Stimulated activated CD4-positive, alpha-beta T cell treated with anti-CD3 and anti-CD28 coated beads, Interleukin-4, amount 100 ng/mL, for 48 hours (primary cell): ENCODE measurements at regions not wholly inside any gene's neighbourhood (a gene's known extent, or its start where the extent isn't known, plus 50 kb on each side); places are given as distances from the start of the nearest gene placed in this dataset.

Experiments
- DNase-seq, 2 donors: peaks; one replicate each; pipeline ENCODE4 v3.0.0-alpha.2; 2020; ENCODE audit warnings: low read depth in 2 of 2

- no peak for DNase-seq
Measured at GRCh38 chr18:78836838-78837237, 142.8 kb upstream of the SALL3 start.

GRCh38 chr18:78837754-78838153 is 141.9 kb upstream of the SALL3 start:
- no peak for DNase-seq

DNA sequence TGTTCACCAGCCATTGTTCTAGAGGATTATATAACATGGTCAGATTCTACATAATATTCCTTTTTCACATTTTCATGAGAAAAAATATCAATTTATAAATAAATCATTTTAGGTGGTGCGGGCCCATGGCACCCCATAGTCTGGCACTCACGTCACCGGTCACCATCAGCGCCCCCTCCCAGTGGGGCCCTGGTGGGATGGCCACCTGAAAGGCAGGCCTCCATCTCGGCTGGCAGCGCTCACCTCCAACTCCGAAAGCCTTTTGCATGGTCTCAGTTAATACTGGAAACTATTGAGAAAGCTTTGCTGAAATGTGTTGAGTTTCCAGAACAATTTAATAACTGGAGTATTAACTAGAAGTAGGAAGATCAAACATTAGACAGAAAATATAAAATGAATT is 141.4 kb upstream of the SALL3 start:
- no peak for DNase-seq

DNA sequence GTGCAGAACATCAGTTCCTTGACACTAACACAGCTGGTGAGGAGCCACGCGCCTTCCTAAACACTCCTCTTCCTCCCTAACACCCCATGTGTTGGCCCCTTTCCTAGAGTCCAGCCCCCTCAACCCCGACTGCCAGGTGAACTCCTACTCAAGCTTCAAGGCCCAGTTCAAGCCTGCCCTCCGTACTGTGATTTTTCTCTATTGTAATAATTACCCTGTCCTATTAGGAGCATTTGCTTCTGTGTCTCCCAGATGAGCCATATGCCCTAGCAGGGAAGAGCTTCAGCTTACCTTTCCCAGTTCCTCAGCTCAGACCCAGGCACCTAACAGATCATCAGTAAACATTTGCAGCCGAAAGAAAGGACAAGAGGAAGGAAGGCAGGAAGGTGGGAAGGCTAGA is 130.6 kb upstream of the SALL3 start:
- no peak for DNase-seq

DNA sequence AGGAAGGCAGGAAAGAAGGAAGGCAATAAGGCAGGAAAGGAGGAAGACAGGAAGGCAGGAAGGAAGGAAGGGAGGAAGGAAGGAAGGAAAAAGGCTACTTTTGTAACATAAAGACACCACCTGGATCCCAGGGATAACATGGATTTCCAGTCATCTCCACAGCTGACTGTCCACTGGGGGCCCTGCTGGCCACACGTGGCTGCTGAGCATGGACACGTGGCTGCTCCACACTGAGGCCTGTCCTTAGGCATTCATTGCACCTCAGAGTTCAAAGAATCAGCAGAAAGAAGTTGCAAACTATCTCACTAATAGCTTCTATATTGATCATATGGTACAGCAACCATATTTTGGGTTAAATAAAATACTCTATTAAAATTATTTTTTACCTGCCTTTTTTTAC is 130.2 kb upstream of the SALL3 start:
- DNase-seq = no peak

GRCh38 chr18:78853341-78853740 is 126.3 kb upstream of the SALL3 start:
- no peak for DNase-seq

GRCh38 chr18:78855188-78855587 is 124.4 kb upstream of the SALL3 start:
- no peak for DNase-seq

DNA sequence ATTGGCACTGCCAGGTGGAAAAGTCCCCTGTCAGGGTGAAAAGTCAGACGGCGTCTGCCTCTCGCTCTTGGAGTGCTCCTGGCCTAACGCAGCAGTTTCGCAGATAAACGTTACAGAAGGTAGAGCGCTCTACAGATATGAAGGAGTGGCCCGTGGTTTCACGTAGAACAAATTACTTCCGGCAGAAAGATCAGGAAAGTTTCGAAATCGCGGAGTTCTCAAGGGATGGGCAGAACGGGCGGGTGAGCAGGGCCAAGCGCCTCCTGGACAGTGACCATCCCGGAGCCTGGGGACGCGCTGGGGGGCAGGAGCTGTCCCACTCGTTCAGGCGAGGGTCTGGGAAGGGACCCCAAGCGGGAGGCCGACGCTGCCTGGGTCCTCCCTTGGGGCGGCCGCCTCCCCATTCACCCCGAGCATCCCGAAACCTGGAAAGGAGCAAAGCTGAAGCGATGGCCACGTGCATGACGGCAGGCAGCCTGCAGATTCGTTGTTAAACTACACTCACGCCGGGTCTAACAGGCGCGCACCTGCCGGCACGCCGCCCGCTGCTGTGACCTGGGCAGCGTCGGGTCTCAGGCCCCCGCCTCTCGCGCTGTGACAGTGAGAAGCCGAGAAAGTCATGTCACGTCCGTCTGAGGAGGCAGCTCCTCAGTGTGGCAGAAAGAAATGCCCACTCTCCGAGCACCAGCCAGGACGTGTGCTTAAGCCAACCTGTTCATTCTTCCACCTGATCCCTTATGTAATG is 122.9 kb upstream of the SALL3 start:
- no peak for DNase-seq

GRCh38 chr18:78857314-78858150 is 122.1 kb upstream of the SALL3 start:
- no peak for DNase-seq

DNA sequence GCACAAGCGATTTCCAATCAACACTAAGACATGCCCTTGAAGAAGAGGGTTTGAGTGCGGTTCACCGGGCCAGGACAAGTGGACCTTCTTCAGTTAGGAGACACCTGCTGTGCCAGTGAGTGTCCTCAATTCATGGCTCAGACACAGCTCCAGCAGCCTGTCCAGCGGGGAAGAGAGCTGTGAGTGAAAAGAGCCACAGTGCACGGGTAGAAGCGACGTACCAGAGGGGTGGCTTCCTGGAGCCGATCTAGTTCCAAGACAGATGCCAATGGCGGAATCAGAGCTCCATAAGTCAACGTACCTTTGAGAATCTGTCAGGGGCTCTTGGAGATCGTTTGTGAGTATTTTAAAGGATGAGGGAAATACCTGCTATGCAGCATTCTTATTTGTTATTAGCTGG is 119.9 kb upstream of the SALL3 start:
- no peak for DNase-seq

- DNase-seq = no peak
Measured at GRCh38 chr18:78860117-78860516, 119.5 kb upstream of the SALL3 start.

GRCh38 chr18:78861116-78861515 is 118.5 kb upstream of the SALL3 start:
- no peak for DNase-seq

DNA sequence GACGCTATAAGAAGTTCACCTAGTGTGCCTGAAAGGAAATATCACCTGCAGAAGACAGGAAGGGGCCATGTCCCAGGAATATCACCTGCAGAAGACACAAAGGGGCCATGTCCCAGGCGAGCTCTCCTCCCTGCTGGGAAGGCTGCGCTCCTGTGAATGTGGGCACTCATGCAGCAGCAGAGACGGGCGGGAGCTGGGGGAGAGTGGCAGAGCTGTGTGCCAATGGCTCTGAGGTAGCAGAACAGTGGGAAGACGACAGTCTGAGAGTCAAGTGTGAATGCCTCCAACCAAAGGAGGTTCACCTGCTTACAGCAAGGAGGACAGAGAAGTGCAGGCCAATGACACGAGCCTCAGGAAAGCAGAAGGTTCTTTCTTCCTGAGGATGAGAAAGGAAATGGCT is 117.9 kb upstream of the SALL3 start:
- DNase-seq = no peak

- no peak for DNase-seq
Measured at GRCh38 chr18:78862395-78862794, 117.2 kb upstream of the SALL3 start.

- no peak for DNase-seq
Measured at GRCh38 chr18:78865056-78865598, 114.5 kb upstream of the SALL3 start.

GRCh38 chr18:78865771-78866310 is 113.8 kb upstream of the SALL3 start:
- DNase-seq = no peak

GRCh38 chr18:78867131-78867530 is 112.5 kb upstream of the SALL3 start:
- DNase-seq = no peak

DNA sequence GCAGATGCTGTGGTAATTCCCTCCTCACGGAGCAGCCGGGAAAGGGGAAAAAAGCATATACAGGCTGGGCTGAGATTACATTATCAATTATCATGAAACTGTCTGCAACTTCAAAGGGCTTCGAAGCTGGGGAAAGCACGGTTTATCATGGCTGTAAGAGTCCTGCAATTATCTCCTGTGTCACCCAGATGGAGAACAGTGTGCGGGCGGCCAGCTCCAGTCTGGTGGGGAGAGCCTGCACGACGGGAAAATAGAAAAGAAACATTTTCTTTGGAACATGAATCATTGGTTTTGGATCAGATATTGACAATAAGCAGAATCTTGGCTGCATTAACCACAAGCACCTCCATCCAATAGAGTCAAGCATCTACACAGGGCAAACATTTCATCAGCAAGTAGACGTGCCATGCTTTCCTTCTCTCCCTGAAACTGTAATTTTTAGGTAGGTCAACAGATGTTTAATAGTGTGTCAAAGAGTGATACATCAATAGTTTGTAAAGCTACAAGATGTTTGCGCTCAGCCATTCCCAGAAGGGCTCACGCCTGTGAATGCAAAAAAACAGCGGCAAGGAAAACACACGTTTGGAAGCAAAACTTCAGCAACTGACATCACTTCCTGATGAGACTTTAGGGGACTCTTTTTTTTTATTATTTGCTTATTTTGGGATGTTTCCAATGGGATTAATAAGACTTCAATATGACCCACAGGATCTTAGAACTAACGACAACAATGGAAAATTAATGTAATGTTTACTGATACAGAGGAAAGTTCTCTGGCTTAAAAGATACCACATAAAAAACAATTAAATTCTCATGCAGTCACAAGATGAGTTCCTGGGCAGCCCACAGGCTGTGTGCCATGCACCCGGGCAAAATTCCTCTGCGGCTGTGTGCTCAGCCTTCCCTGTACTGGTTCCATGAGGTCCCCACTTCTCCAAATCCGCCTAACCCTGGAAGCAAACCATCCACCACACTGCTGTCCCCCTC is 111.0 kb upstream of the SALL3 start:
- no peak for DNase-seq

DNA sequence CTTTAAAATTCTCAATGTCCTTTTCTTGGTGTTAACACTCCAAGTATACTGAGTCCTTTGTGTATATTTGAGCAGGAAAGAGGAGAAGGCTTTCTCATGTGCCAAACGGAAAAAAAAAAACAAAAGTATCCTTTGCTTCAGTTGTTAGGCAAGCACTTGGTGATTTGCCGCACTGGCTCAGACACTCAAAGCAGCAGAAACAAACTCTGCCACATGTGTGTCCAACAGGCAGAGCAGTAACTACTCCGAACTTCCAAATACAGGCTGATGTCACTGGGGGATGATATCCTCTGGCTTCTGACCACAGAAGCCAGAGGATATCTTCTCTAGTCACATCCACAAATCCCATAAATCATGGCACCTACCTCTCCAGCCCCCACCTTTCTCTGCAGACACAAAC is 108.0 kb upstream of the SALL3 start:
- no peak for DNase-seq

DNA sequence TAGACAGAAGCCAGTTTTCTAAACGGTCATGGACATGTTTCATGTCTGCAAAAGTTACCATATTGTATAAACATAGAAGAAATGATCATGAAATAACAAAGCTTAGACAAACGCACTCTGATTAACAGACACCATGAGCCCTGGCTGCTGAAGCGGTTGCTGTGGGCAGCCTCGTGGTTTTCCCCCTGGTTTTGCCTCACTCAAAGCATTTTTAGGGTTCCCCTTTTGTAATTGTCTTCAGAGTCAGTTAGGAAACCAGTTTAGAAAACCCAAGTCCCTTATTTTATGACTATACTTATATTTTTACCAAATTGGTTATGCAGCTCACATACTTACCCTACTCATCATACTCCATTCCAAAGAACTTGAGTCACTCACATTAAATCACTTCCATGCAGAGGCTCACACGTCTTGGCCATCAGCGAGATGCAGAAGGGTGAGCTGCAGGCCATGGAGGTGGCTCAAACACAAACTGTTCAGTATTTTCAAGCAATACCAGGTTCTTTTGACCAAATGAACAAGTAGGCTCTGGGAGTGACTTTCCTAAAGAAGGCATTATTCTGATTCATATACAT is 105.6 kb upstream of the SALL3 start:
- DNase-seq = no peak
